ENCODE measurements at regions not wholly inside any gene's neighbourhood (a gene's known extent, or its start where the extent isn't known, plus 50 kb on each side); places are given as distances from the start of the nearest gene placed in this dataset.

GRCh38 chr14:106840991-106841390 lies 1314.6 kb downstream of the TMEM121 start:
- no peaks in the 10 kb centered on the region for H3K9me3 ChIP-seq (ENCODE audit: low read depth, low read length)
- 0 out of 2 replicates have a peak overlapping the region, but pooled peaks have one; percentile 27 for H3K27ac ChIP-seq
- TF ChIP-seq EZH2 (IDR thresholded peaks at IDR 0.05) = no peak
- TF ChIP-seq FOXP2 (optimal IDR thresholded peaks at IDR 0.05; ENCODE audit: control extremely low read depth, extremely low read length, insufficient read depth) = no peak
- TF ChIP-seq POLR2AphosphoS5 (IDR thresholded peaks at IDR 0.05; ENCODE audit: borderline replicate concordance, low read depth, low read length) = no peak
- DNase-seq (ENCODE audit: low read depth, low spot score) = no peak
- H3K9ac ChIP-seq (ENCODE audit: insufficient read length) = no peak overlapping the region
- no peak overlapping the region for H3K4me3 ChIP-seq
- no peaks in the 10 kb centered on the region for H3K36me3 ChIP-seq (ENCODE audit: insufficient read depth, low read length)

- no peaks in the 10 kb centered on the region for H3K36me3 ChIP-seq (ENCODE audit: insufficient read depth, low read length)
- TF ChIP-seq POLR2AphosphoS5 (IDR thresholded peaks at IDR 0.05; ENCODE audit: borderline replicate concordance, low read depth, low read length) (no peak), FOXP2 (optimal IDR thresholded peaks at IDR 0.05; ENCODE audit: control extremely low read depth, extremely low read length, insufficient read depth) (no peak), EZH2 (IDR thresholded peaks at IDR 0.05) (no peak)
- H3K9me3 ChIP-seq (ENCODE audit: low read depth, low read length) = no peaks in the 10 kb centered on the region
- DNase-seq (ENCODE audit: low read depth, low spot score) = no peak
- no peak overlapping the region for H3K4me3 ChIP-seq
- no peak overlapping the region for H3K9ac ChIP-seq (ENCODE audit: insufficient read length)
- H3K27ac ChIP-seq = peak overlapping the region; percentile 27; the same call in 1 of the 2 replicates
These were observed 1315.3 kb downstream of the TMEM121 start for GRCh38 chr14:106841701-106842100.

- DNase-seq (ENCODE audit: low read depth, low spot score) = no peak
- H3K36me3 ChIP-seq (ENCODE audit: insufficient read depth, low read length) = no peaks in the 10 kb centered on the region
- no peaks in the 10 kb centered on the region for H3K9me3 ChIP-seq (ENCODE audit: low read depth, low read length)
- H3K9ac ChIP-seq (ENCODE audit: insufficient read length) = no peak overlapping the region
- no peak overlapping the region for H3K4me3 ChIP-seq
- H3K27ac ChIP-seq = no peak overlapping the region
- TF ChIP-seq FOXP2 (optimal IDR thresholded peaks at IDR 0.05; ENCODE audit: control extremely low read depth, extremely low read length, insufficient read depth) = no peak
- TF ChIP-seq POLR2AphosphoS5 (IDR thresholded peaks at IDR 0.05; ENCODE audit: borderline replicate concordance, low read depth, low read length) = no peak
- no peak for TF ChIP-seq EZH2 (IDR thresholded peaks at IDR 0.05)
These were observed 1316.3 kb downstream of the TMEM121 start for GRCh38 chr14:106842687-106843086.

- no peak overlapping the region for H3K27ac ChIP-seq
- TF ChIP-seq POLR2AphosphoS5 (IDR thresholded peaks at IDR 0.05; ENCODE audit: borderline replicate concordance, low read depth, low read length) (no peak), FOXP2 (optimal IDR thresholded peaks at IDR 0.05; ENCODE audit: control extremely low read depth, extremely low read length, insufficient read depth) (no peak), EZH2 (IDR thresholded peaks at IDR 0.05) (no peak)
- H3K36me3 ChIP-seq (ENCODE audit: insufficient read depth, low read length) = no peaks in the 10 kb centered on the region
- DNase-seq (ENCODE audit: low read depth, low spot score) = no peak
- H3K9ac ChIP-seq (ENCODE audit: insufficient read length) = no peak overlapping the region
- H3K9me3 ChIP-seq (ENCODE audit: low read depth, low read length) = no peaks in the 10 kb centered on the region
- no peak overlapping the region for H3K4me3 ChIP-seq
These were observed 1317.0 kb downstream of the TMEM121 start for GRCh38 chr14:106843386-106843785.

GRCh38 chr14:106843951-106844483 lies 1317.6 kb downstream of the TMEM121 start:
- no peak for TF ChIP-seq POLR2AphosphoS5 (IDR thresholded peaks at IDR 0.05; ENCODE audit: borderline replicate concordance, low read depth, low read length)
- H3K9ac ChIP-seq (ENCODE audit: insufficient read length) = no peak overlapping the region
- DNase-seq (ENCODE audit: low read depth, low spot score) = no peak
- no peaks in the 10 kb centered on the region for H3K9me3 ChIP-seq (ENCODE audit: low read depth, low read length)
- no peak overlapping the region for H3K4me3 ChIP-seq
- H3K36me3 ChIP-seq (ENCODE audit: insufficient read depth, low read length) = no peaks in the 10 kb centered on the region
- H3K27ac ChIP-seq = no peak overlapping the region

- no peak overlapping the region for H3K9ac ChIP-seq (ENCODE audit: insufficient read length)
- H3K9me3 ChIP-seq (ENCODE audit: low read depth, low read length) = no peaks in the 10 kb centered on the region
- TF ChIP-seq POLR2AphosphoS5 (IDR thresholded peaks at IDR 0.05; ENCODE audit: borderline replicate concordance, low read depth, low read length) (no peak), EZH2 (IDR thresholded peaks at IDR 0.05) (no peak), FOXP2 (optimal IDR thresholded peaks at IDR 0.05; ENCODE audit: control extremely low read depth, extremely low read length, insufficient read depth) (no peak)
- H3K4me3 ChIP-seq = no peak overlapping the region
- no peaks in the 10 kb centered on the region for H3K36me3 ChIP-seq (ENCODE audit: insufficient read depth, low read length)
- DNase-seq (ENCODE audit: low read depth, low spot score) = no peak
- no peak overlapping the region for H3K27ac ChIP-seq
These were observed 1318.4 kb downstream of the TMEM121 start for GRCh38 chr14:106844608-106845285.

- TF ChIP-seq FOXP2 (optimal IDR thresholded peaks at IDR 0.05; ENCODE audit: control extremely low read depth, extremely low read length, insufficient read depth) (no peak), POLR2AphosphoS5 (IDR thresholded peaks at IDR 0.05; ENCODE audit: borderline replicate concordance, low read depth, low read length) (no peak), EZH2 (IDR thresholded peaks at IDR 0.05) (no peak)
- Histone ChIP-seq H3K27ac (peak overlapping the region; percentile 52), H3K9ac (ENCODE audit: insufficient read length) (peak overlapping the region; percentile 27), H3K9me3 (ENCODE audit: low read depth, low read length) (no peaks in the 10 kb centered on the region), H3K4me3 (peak overlapping the region; percentile 33; the same call in 1 of the 2 replicates), H3K36me3 (ENCODE audit: insufficient read depth, low read length) (no peaks in the 10 kb centered on the region)
- no peak for DNase-seq (ENCODE audit: low read depth, low spot score)
These were observed 1319.1 kb downstream of the TMEM121 start for GRCh38 chr14:106845286-106846087.

- no peak for DNase-seq (ENCODE audit: low read depth, low spot score)
- H3K9me3 ChIP-seq (ENCODE audit: low read depth, low read length) = no peaks in the 10 kb centered on the region
- no peak for TF ChIP-seq FOXP2 (optimal IDR thresholded peaks at IDR 0.05; ENCODE audit: control extremely low read depth, extremely low read length, insufficient read depth)
- no peak for TF ChIP-seq POLR2AphosphoS5 (IDR thresholded peaks at IDR 0.05; ENCODE audit: borderline replicate concordance, low read depth, low read length)
- no peak for TF ChIP-seq EZH2 (IDR thresholded peaks at IDR 0.05)
- peak overlapping the region; percentile 4; the same call in 1 of the 2 replicates for H3K4me3 ChIP-seq
- no peaks in the 10 kb centered on the region for H3K36me3 ChIP-seq (ENCODE audit: insufficient read depth, low read length)
- H3K27ac ChIP-seq = peak overlapping the region; percentile 52
- H3K9ac ChIP-seq (ENCODE audit: insufficient read length) = peak overlapping the region; percentile 6
These were observed 1319.8 kb downstream of the TMEM121 start for GRCh38 chr14:106846218-106846617.

All from SK-N-MC (cell line).